ENCODE measurements at regions not wholly inside any gene's neighbourhood (a gene's known extent, or its start where the extent isn't known, plus 50 kb on each side); places are given as distances from the start of the nearest gene placed in this dataset.

- H3F3A ChIP-seq (ENCODE audit: low read length, unreplicated experiment) = peaks cover 7% of the 10 kb centered on the region
- BruUV-seq (replicated peaks) = no TSS peak
- H3K4me2 ChIP-seq (ENCODE audit: low read length) = peak overlapping the region; percentile 47
- POLR2A ChIA-PET (ENCODE audit: unreplicated experiment) = interaction anchor here (0.6 to 0.8 kb wide), 2 partner anchors 53 to 69 kb away, joined by 4 to 7 read pairs; no protein-coding TSS in a partner anchor
- peaks cover 35% of the 10 kb centered on the region for H3K4me1 ChIP-seq (ENCODE audit: insufficient read depth, low read length)
- intact Hi-C loops (cut with micrococcal nuclease) = loop anchor here (1.0 kb wide), 1 partner anchor 58 kb away; no protein-coding TSS in a partner anchor
- DNase-seq (peak; percentile 94), ATAC-seq (peak; percentile 99)
- CTCF ChIA-PET = no interaction called here
- no peak overlapping the region for H3K4me3 ChIP-seq (ENCODE audit: low read length)
- H3K9me3 ChIP-seq (ENCODE audit: low read length) = no peaks in the 10 kb centered on the region
- no peaks in the 10 kb centered on the region for H3K36me3 ChIP-seq (ENCODE audit: low read depth, low read length)
- peak overlapping the region; percentile 54 for H3K9ac ChIP-seq (ENCODE audit: low read length)
- H3K27ac ChIP-seq (ENCODE audit: low read length) = peak overlapping the region; percentile 87
- H3K9me2 ChIP-seq (replicated peaks; ENCODE audit: low read length) = no peaks in the 10 kb centered on the region
- peak overlapping the region; percentile 69 for H2AFZ ChIP-seq (ENCODE audit: low read length)
- H3K27me3 ChIP-seq (ENCODE audit: low read length) = no peaks in the 10 kb centered on the region
- no peaks in the 10 kb centered on the region for H4K20me1 ChIP-seq (ENCODE audit: low read length)
- TF ChIP-seq, protein P1, sequence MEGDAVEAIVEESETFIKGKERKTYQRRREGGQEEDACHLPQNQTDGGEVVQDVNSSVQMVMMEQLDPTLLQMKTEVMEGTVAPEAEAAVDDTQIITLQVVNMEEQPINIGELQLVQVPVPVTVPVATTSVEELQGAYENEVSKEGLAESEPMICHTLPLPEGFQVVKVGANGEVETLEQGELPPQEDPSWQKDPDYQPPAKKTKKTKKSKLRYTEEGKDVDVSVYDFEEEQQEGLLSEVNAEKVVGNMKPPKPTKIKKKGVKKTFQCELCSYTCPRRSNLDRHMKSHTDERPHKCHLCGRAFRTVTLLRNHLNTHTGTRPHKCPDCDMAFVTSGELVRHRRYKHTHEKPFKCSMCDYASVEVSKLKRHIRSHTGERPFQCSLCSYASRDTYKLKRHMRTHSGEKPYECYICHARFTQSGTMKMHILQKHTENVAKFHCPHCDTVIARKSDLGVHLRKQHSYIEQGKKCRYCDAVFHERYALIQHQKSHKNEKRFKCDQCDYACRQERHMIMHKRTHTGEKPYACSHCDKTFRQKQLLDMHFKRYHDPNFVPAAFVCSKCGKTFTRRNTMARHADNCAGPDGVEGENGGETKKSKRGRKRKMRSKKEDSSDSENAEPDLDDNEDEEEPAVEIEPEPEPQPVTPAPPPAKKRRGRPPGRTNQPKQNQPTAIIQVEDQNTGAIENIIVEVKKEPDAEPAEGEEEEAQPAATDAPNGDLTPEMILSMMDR (conservative IDR thresholded peaks at IDR 0.05; ENCODE audit: low read depth, low read length) = no peak
- TF ChIP-seq EZH2 (IDR thresholded peaks at IDR 0.05; ENCODE audit: low read length, unreplicated experiment) (no peak), EZH2phosphoT487 (IDR thresholded peaks at IDR 0.05; ENCODE audit: borderline replicate concordance, low read length) (no peak)
- H3K79me2 ChIP-seq (ENCODE audit: low read length) = no peaks in the 10 kb centered on the region
Observed at GRCh38 chr2:173657996-173658717, 303.5 kb downstream of the CDCA7 start.

- Histone ChIP-seq H3K36me3 (ENCODE audit: low read depth, low read length) (no peaks in the 10 kb centered on the region), H4K20me1 (ENCODE audit: low read length) (no peaks in the 10 kb centered on the region), H3K9ac (ENCODE audit: low read length) (peak overlapping the region; percentile 18; the same call in 1 of the 2 replicates), H3K4me3 (ENCODE audit: low read length) (no peak overlapping the region), H3K9me3 (ENCODE audit: low read length) (no peaks in the 10 kb centered on the region), H3K9me2 (replicated peaks; ENCODE audit: low read length) (no peaks in the 10 kb centered on the region), H3K79me2 (ENCODE audit: low read length) (no peaks in the 10 kb centered on the region), H3K4me1 (ENCODE audit: insufficient read depth, low read length) (peaks cover 28% of the 10 kb centered on the region), H3K27me3 (ENCODE audit: low read length) (no peaks in the 10 kb centered on the region), H2AFZ (ENCODE audit: low read length) (peak overlapping the region; percentile 8; the same call in 1 of the 2 replicates), H3K27ac (ENCODE audit: low read length) (peak overlapping the region; percentile 87), H3K4me2 (ENCODE audit: low read length) (peak overlapping the region; percentile 47), H3F3A (ENCODE audit: low read length, unreplicated experiment) (peaks cover 5% of the 10 kb centered on the region)
- ATAC-seq (peak; percentile 32), DNase-seq (peak; percentile 61)
- CTCF ChIA-PET = no interaction called here
- no peak for TF ChIP-seq EZH2phosphoT487 (IDR thresholded peaks at IDR 0.05; ENCODE audit: borderline replicate concordance, low read length)
- TF ChIP-seq, protein P1 (conservative IDR thresholded peaks at IDR 0.05; ENCODE audit: low read depth, low read length) = no peak
- no peak for TF ChIP-seq EZH2 (IDR thresholded peaks at IDR 0.05; ENCODE audit: low read length, unreplicated experiment)
- BruUV-seq (replicated peaks) = no TSS peak
- POLR2A ChIA-PET (ENCODE audit: unreplicated experiment) = interaction anchor here (0.6 kb wide), 1 partner anchor 70 kb away, joined by 7 read pairs; no protein-coding TSS in a partner anchor
- intact Hi-C loops (cut with micrococcal nuclease) = loop anchor here (1.0 kb wide), 1 partner anchor 57 kb away; no protein-coding TSS in a partner anchor
Observed at GRCh38 chr2:173658946-173659371, 304.3 kb downstream of the CDCA7 start.

DNA sequence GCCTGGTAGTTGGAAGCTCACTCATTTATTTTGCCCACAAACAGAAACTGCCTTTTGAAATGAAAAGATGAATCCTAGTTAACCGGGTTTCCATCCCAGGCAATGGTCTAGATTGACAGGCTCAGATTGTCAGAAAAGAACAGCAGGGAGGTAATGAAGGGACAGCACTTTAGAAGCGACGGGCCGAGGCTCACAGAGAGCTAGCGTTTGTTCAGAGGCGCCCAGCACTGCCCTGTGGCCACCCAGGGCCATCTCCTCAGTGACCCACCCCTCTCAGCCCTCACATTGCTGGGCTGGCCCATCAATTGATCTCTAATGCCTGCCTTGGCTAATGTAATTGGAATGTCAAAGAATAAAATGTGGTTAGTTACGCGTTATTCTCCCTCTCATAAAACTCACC lies 304.8 kb downstream of the CDCA7 start:
- POLR2A ChIA-PET (ENCODE audit: unreplicated experiment) = no interaction called here
- Histone ChIP-seq H2AFZ (ENCODE audit: low read length) (no peak overlapping the region), H3K9me3 (ENCODE audit: low read length) (no peaks in the 10 kb centered on the region), H3K4me3 (ENCODE audit: low read length) (no peak overlapping the region), H3K36me3 (ENCODE audit: low read depth, low read length) (no peaks in the 10 kb centered on the region), H3K27me3 (ENCODE audit: low read length) (no peaks in the 10 kb centered on the region), H3K4me1 (ENCODE audit: insufficient read depth, low read length) (peaks cover 23% of the 10 kb centered on the region), H3K9me2 (replicated peaks; ENCODE audit: low read length) (no peaks in the 10 kb centered on the region), H3F3A (ENCODE audit: low read length, unreplicated experiment) (peaks cover 5% of the 10 kb centered on the region), H3K4me2 (ENCODE audit: low read length) (peak overlapping the region; percentile 47; the same call in 1 of the 2 replicates), H4K20me1 (ENCODE audit: low read length) (no peaks in the 10 kb centered on the region), H3K27ac (ENCODE audit: low read length) (peak overlapping the region; percentile 87), H3K79me2 (ENCODE audit: low read length) (no peaks in the 10 kb centered on the region), H3K9ac (ENCODE audit: low read length) (no peak overlapping the region)
- CTCF ChIA-PET = no interaction called here
- ATAC-seq = no peak
- no TSS peak for BruUV-seq (replicated peaks)
- peak; percentile 6 for DNase-seq
- TF ChIP-seq, protein P1 (conservative IDR thresholded peaks at IDR 0.05; ENCODE audit: low read depth, low read length) = no peak
- TF ChIP-seq EZH2 (IDR thresholded peaks at IDR 0.05; ENCODE audit: low read length, unreplicated experiment) (no peak), EZH2phosphoT487 (IDR thresholded peaks at IDR 0.05; ENCODE audit: borderline replicate concordance, low read length) (no peak)
- intact Hi-C loops (cut with micrococcal nuclease) = no loop called here

Data from PC-3 (cell line).